ENCODE measurements at regions not wholly inside any gene's neighbourhood (a gene's known extent, or its start where the extent isn't known, plus 50 kb on each side); places are given as distances from the start of the nearest gene placed in this dataset.

DNA sequence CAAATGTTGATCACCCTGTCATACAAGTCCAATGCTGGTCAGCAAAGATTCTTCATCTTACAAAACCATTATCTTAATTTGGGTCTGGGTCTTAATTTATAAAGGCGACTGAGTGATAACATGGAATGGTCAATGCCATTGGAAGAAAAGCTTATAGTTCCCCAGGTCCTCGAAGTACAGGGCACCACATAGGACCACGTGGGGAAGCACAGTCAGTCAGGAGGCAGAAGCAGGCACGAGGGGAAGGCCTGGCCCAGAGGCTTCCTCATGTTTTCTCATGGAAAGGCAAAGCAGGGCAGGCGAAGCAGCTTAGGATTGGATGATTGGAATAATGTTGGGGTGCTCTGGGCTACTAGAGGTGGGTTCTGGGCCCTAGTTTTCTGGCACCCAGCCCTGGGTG is 175.7 kb downstream of the FASLG start:
- Histone ChIP-seq H3K14ac (replicated peaks; ENCODE audit: low read depth, low read length) (0 out of 2 replicates have a peak overlapping the region, but pooled peaks have one; percentile 48), H3K79me1 (ENCODE audit: low read depth in 1 of 2, low read length in 2 of 2) (no peaks in the 10 kb centered on the region), H2BK15ac (ENCODE audit: low read depth, low read length) (peak overlapping the region; percentile 70), H3K9me3 (ENCODE audit: control insufficient read depth, insufficient read depth, low read length) (no peaks in the 10 kb centered on the region; the same call in 1 of the 2 replicates), H4K91ac (ENCODE audit: insufficient read depth, low read depth, low read length) (peak overlapping the region; percentile 35; the same call in 1 of the 2 replicates), H2BK5ac (ENCODE audit: low read depth, low read length, poor library complexity, severe bottlenecking) (no peak overlapping the region), H3K4ac (ENCODE audit: low read depth, low read length) (peak overlapping the region; percentile 66), H3K27me3 (ENCODE audit: control insufficient read depth, insufficient read depth, low read length) (no peaks in the 10 kb centered on the region), H4K8ac (ENCODE audit: low read depth in 2 of 2, low read length in 2 of 2) (peak overlapping the region in 1 of 2 experiments; percentile 55; a peak in 1 of 4 replicates), H2AFZ (replicated peaks; ENCODE audit: low read length, poor library complexity) (peak overlapping the region; percentile 34), H3K23ac (ENCODE audit: low read depth, low read length) (no peak overlapping the region), H2BK20ac (ENCODE audit: low read depth, low read length) (peak overlapping the region; percentile 78; the same call in 1 of the 2 replicates), H3K4me1 (ENCODE audit: control insufficient read depth, insufficient read depth, low read length) (peaks cover 7% of the 10 kb centered on the region; the same call in 1 of the 2 replicates), H3K9me1 (ENCODE audit: insufficient read depth, low read length) (0 out of 2 replicates have a peak, but pooled peaks cover 3% of the 10 kb centered on the region), H3K56ac (ENCODE audit: extremely low read depth, insufficient read depth, low read length) (0 out of 2 replicates have a peak overlapping the region, but pooled peaks have one; percentile 28), H2AK5ac (ENCODE audit: low read depth, low read length) (peak overlapping the region; percentile 64; the same call in 1 of the 2 replicates), H3K4me3 (ENCODE audit: insufficient read depth, low read depth, low read length) (no peak overlapping the region), H4K20me1 (ENCODE audit: insufficient read depth, low read length) (no peaks in the 10 kb centered on the region), H3K4me2 (ENCODE audit: low read depth, low read length) (no peak overlapping the region), H3K27ac (ENCODE audit: insufficient read depth, low read length) (no peak overlapping the region), H3K18ac (ENCODE audit: low read depth, low read length) (peak overlapping the region; percentile 20; the same call in 1 of the 2 replicates), H3K9ac (ENCODE audit: low read depth, low read length) (no peak overlapping the region), H3K36me3 (ENCODE audit: control insufficient read depth, insufficient read depth, low read length) (no peaks in the 10 kb centered on the region), H4K5ac (ENCODE audit: low read depth, low read length) (no peak overlapping the region), H2BK120ac (ENCODE audit: low read depth, low read length) (peak overlapping the region; percentile 68), H2AK9ac (replicated peaks; ENCODE audit: low read depth, low read length, poor library complexity) (no peak overlapping the region)
- ChIA-PET CTCF (interaction anchor here (0.6 kb wide), 1 partner anchor 55 kb away, joined by 3 read pairs; no protein-coding TSS in a partner anchor), POLR2A (ENCODE audit: unreplicated experiment) (no interaction called here)
- TF ChIP-seq, protein P1, sequence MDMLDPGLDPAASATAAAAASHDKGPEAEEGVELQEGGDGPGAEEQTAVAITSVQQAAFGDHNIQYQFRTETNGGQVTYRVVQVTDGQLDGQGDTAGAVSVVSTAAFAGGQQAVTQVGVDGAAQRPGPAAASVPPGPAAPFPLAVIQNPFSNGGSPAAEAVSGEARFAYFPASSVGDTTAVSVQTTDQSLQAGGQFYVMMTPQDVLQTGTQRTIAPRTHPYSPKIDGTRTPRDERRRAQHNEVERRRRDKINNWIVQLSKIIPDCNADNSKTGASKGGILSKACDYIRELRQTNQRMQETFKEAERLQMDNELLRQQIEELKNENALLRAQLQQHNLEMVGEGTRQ (IDR thresholded peaks at IDR 0.05; ENCODE audit: low read depth, low read length) = no peak
- TF ChIP-seq, protein P2, sequence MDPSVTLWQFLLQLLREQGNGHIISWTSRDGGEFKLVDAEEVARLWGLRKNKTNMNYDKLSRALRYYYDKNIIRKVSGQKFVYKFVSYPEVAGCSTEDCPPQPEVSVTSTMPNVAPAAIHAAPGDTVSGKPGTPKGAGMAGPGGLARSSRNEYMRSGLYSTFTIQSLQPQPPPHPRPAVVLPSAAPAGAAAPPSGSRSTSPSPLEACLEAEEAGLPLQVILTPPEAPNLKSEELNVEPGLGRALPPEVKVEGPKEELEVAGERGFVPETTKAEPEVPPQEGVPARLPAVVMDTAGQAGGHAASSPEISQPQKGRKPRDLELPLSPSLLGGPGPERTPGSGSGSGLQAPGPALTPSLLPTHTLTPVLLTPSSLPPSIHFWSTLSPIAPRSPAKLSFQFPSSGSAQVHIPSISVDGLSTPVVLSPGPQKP (IDR thresholded peaks at IDR 0.05; ENCODE audit: borderline replicate concordance, low read depth, low read length) = no peak
- no peak for TF ChIP-seq CHD1 (IDR thresholded peaks at IDR 0.05; ENCODE audit: low read depth, low read length)
- TF ChIP-seq MAZ (IDR thresholded peaks at IDR 0.05; ENCODE audit: borderline replicate concordance, low read depth, low read length) = no peak
- TF ChIP-seq RCOR1 (IDR thresholded peaks at IDR 0.05; ENCODE audit: insufficient replicate concordance, low read length) = no peak
- TF ChIP-seq, protein P3, sequence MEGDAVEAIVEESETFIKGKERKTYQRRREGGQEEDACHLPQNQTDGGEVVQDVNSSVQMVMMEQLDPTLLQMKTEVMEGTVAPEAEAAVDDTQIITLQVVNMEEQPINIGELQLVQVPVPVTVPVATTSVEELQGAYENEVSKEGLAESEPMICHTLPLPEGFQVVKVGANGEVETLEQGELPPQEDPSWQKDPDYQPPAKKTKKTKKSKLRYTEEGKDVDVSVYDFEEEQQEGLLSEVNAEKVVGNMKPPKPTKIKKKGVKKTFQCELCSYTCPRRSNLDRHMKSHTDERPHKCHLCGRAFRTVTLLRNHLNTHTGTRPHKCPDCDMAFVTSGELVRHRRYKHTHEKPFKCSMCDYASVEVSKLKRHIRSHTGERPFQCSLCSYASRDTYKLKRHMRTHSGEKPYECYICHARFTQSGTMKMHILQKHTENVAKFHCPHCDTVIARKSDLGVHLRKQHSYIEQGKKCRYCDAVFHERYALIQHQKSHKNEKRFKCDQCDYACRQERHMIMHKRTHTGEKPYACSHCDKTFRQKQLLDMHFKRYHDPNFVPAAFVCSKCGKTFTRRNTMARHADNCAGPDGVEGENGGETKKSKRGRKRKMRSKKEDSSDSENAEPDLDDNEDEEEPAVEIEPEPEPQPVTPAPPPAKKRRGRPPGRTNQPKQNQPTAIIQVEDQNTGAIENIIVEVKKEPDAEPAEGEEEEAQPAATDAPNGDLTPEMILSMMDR (conservative IDR thresholded peaks at IDR 0.05; ENCODE audit: low read depth, low read length) = no peak
- TF ChIP-seq NFE2L2 (IDR thresholded peaks at IDR 0.05; ENCODE audit: low read depth, low read length) = no peak
- no peak for TF ChIP-seq MAFK (IDR thresholded peaks at IDR 0.05; ENCODE audit: low read depth, low read length)
- no peak for TF ChIP-seq MXI1 (IDR thresholded peaks at IDR 0.05; ENCODE audit: borderline replicate concordance, low read depth, low read length)
- no peak for TF ChIP-seq RFX5 (IDR thresholded peaks at IDR 0.05; ENCODE audit: low read depth, low read length)
- no peak for TF ChIP-seq RAD21 (IDR thresholded peaks at IDR 0.05; ENCODE audit: low read length)
- TF ChIP-seq SMC3 (IDR thresholded peaks at IDR 0.05; ENCODE audit: low read depth, low read length) = no peak
- TF ChIP-seq CEBPB (IDR thresholded peaks at IDR 0.05; ENCODE audit: low read depth, low read length) = no peak
- no peak for TF ChIP-seq FOS (IDR thresholded peaks at IDR 0.05; ENCODE audit: low read depth, low read length)
- no peak for TF ChIP-seq BHLHE40 (IDR thresholded peaks at IDR 0.05; ENCODE audit: low read depth, low read length)
- TF ChIP-seq POLR2A (IDR thresholded peaks at IDR 0.05; ENCODE audit: low read depth, low read length) = no peak
- intact Hi-C loops (cut with micrococcal nuclease) = no loop called here
- in situ Hi-C loops (cut with MboI; ENCODE audit: low sequenced_read_pairs) = no loop called here
- no TSS peak for BruUV-seq (replicated peaks)
- DNase-seq (no peak), ATAC-seq (ENCODE audit: low read depth) (no peak)
- WGBS, 2 experiments (ENCODE audit: extremely low coverage in 2 of 2, insufficient read length in 1 of 2) = 90% methylated on average over 3 of the region's 5 CpGs; no CpG with 5 or more reads in 1 of the 2 experiments
- dilution Hi-C loops (cut with HindIII; ENCODE audit: low sequenced_read_pairs, unreplicated experiment) = no loop called here

All from IMR-90 (cell line).